22Rv1 (cell line): ENCODE measurements at regions not wholly inside any gene's neighbourhood (a gene's known extent, or its start where the extent isn't known, plus 50 kb on each side); places are given as distances from the start of the nearest gene placed in this dataset.

ENCODE experiments used
- H3K27ac ChIP-seq: fragments of 450-650 bp; 2 replicates; pipeline ENCODE4 v1.5.1; 2017
- ZFX ChIP-seq: fragments of 450-650 bp; IDR thresholded peaks from 2 replicates; pipeline ENCODE4 v1.6.1; 2017; ENCODE audit warnings: antibody characterized with exemption, borderline replicate concordance
- TF ChIP-seq, protein P1 (sequence below): fragments of 450-650 bp; IDR thresholded peaks from 2 replicates; pipeline ENCODE4 v1.5.1; 2017; ENCODE audit warnings: mild to moderate bottlenecking

DNA sequence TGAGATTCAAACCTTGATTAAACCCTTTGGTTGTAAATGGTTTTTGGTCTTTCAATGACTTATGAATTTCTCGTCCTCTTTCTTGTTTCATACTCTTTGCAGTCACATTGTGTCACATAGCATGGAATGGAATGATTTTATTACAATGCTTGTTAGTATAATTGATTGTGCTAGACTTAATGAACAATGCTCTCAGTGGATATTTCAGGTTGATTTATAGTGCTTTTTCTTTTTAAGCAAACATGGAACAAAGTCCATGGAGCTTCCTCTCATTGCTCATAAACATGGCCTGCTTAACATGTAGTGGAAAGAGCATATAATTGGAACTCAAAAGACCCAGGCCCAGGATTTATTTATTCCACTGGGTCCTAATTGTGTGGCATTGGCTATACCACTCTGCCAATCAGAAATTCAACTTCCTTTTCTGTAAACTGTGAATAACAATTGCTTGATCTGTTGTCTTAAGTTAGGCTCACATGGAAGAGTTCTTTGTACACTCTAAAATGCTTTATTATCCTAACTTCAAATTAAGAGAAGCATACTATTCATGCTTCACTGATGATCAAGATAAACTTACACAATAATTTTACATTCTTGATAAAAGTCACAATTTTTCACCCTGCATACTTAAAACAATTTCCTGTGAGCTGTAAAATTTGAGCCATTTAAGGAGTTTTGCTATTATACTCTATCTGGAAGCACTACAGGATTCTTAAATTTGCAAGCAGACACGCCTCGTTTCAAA lies 370.5 kb upstream of the PDE3A start:
- TF ChIP-seq, protein P1, sequence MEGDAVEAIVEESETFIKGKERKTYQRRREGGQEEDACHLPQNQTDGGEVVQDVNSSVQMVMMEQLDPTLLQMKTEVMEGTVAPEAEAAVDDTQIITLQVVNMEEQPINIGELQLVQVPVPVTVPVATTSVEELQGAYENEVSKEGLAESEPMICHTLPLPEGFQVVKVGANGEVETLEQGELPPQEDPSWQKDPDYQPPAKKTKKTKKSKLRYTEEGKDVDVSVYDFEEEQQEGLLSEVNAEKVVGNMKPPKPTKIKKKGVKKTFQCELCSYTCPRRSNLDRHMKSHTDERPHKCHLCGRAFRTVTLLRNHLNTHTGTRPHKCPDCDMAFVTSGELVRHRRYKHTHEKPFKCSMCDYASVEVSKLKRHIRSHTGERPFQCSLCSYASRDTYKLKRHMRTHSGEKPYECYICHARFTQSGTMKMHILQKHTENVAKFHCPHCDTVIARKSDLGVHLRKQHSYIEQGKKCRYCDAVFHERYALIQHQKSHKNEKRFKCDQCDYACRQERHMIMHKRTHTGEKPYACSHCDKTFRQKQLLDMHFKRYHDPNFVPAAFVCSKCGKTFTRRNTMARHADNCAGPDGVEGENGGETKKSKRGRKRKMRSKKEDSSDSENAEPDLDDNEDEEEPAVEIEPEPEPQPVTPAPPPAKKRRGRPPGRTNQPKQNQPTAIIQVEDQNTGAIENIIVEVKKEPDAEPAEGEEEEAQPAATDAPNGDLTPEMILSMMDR = no peak
- TF ChIP-seq ZFX = no peak
- no peak overlapping the region for H3K27ac ChIP-seq

DNA sequence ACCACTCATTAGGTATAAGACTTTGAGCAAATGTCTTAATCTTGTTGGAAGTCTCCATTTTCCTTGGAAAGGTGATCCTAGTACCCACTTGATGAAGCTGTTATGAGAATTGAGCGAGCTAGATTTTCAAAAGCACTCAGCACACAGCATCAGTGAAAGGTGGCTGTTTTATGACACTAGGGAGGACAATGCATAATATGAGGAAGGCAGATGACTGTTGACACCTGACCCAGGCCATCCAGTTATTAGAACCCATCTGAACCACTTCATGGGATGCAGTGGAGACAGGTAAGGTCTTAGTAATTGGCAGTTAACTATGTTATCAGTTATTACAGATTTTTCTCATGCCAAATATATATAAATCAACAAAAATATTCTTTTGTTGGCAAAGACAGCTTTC lies 369.9 kb upstream of the PDE3A start:
- TF ChIP-seq, protein P1 = no peak
- TF ChIP-seq ZFX = no peak
- no peak overlapping the region for H3K27ac ChIP-seq

- no peak for TF ChIP-seq ZFX
- TF ChIP-seq, protein P1 = no peak
- no peak overlapping the region for H3K27ac ChIP-seq
Measured at GRCh38 chr12:19998961-19999804, 369.2 kb upstream of the PDE3A start.

GRCh38 chr12:19999805-20000138 lies 368.6 kb upstream of the PDE3A start:
- no peak overlapping the region for H3K27ac ChIP-seq
- TF ChIP-seq, protein P1 = no peak
- no peak for TF ChIP-seq ZFX

DNA sequence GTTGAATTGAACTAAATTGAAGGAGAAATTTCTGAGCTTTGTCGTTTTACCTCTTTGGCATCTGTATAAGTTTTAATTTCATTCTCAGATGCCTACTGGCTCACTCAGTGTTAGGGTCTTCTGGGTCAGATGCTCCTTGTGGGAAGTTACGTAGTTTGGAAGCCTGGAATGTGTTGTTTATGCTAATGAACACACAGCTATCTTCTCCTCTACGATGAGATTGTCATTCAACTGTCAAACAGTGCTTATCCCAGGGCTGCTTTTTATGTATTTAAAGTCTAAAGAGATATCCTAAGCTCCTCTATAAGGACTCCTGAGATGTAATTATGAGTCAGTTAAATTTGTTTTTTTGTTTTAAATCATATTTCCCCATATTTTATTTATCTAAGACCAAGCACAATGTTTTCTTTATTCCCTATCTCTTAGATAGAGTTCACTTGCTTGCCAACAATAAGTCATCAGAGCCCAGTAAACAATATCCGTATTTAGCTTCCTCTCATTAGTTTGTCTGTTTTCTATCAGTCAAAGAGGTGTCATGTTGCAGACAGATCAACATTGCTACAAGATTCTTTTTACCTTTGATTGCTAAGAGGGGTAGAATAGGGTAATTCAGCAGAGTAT lies 368.0 kb upstream of the PDE3A start:
- 0 out of 2 replicates have a peak overlapping the region, but pooled peaks have one; percentile 12 for H3K27ac ChIP-seq
- TF ChIP-seq, protein P1 = no peak
- TF ChIP-seq ZFX = no peak

GRCh38 chr12:20003252-20003651 lies 365.1 kb upstream of the PDE3A start:
- no peak overlapping the region for H3K27ac ChIP-seq
- TF ChIP-seq, protein P1 = no peak
- TF ChIP-seq ZFX = no peak
